HG03097 (cell line): ENCODE measurements at regions not wholly inside any gene's neighbourhood (a gene's known extent, or its start where the extent isn't known, plus 50 kb on each side); places are given as distances from the start of the nearest gene placed in this dataset.

Experiments used
- ATAC-seq: cut with Tn5 transposase; IDR thresholded peaks from one replicate; pipeline ENCODE4 v1.9.1; 2021; ENCODE audit not compliant: unreplicated experiment, low FRiP score

DNA sequence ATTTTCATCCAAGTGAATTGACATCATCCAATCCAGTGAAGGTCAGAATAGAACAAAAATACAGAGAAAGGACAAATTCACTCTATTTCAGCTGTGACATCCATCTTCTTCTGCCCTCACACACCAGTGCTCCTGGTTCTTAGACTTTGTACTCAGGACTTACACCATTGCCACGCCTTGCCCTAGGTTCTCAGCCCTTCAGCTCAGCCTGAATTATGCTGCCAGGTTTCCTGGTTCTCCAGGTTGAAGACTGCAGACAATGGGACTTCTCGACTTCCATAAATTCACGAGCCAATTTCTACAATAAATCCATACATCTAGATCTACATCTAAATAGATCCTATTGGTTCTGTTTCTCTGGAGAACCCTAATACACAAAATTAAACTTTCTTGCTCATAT is 181.2 kb upstream of the KCND2 start:
- no peak for ATAC-seq

DNA sequence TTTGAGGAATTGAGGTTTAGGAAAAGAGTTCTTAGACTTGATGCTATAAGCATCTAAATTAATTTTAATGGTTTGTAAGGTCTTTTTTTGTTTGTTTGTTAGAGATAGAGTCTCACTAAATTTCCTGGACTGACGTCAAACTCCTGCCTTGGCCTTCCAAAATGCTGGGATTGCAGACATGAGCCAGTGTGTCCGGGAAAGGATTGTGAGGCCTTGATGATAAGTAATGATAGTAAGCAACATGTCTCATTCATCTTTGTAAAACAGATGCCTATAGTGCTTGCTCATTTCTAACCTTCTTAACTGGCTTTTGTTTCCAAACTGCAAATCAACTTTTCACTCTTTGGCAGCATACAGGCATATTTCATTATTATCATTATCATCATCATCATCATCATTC is 176.0 kb upstream of the KCND2 start:
- no peak for ATAC-seq

DNA sequence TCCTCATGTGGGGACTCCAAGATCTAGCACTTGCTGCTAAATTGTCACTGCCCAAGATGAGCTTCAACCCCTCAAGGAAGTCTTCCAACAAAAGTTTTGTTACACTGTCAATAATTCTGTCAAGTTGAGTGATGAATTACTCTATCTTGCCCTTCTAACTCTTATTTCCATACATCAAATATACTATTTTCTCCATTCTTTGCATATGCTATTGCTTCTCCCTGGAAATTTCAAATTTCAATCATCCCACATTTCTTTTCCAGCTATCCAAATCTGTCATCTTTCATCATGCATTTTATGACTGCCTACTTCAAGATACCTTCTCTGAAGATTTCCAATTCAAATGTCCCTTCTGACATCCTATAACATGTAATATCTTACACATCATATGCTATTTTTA is 175.2 kb upstream of the KCND2 start:
- no peak for ATAC-seq

DNA sequence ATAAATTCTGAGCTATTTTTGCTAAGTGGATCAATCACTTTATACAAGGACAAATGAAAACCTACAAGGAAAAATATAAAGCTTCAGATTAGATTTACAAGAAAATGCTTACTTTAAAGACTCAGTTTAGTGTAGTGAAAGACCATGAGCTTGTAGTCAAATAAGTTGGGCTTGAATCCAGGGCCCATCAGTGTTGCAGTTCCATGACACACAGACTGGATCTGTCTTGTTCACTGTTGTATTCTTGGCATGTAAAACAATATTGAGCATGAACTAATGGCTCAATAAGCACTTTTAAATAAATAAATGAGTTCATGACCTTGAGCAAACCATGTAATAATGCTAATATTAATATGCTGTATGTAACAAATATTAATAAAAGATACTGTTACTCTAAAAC is 164.6 kb upstream of the KCND2 start:
- ATAC-seq = no peak

DNA sequence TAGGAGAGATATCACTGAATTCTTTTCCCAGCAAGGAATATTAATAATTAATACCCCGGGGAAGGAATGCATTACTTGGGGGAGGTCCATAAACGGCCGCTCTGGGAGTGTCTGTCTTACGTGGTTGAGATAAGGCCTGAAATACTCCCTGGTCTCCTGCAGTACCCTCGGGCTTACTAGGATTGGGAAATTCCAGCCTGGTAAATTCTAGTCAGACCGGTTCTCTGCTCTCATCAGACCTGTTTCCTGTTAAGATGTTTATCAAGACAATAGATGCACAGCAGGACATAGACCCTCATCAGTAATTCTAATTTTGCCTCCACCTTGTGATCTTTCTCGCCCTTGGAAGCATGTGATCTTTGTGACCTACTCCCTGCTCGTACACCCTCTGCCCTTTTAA is 162.8 kb upstream of the KCND2 start:
- ATAC-seq = no peak

DNA sequence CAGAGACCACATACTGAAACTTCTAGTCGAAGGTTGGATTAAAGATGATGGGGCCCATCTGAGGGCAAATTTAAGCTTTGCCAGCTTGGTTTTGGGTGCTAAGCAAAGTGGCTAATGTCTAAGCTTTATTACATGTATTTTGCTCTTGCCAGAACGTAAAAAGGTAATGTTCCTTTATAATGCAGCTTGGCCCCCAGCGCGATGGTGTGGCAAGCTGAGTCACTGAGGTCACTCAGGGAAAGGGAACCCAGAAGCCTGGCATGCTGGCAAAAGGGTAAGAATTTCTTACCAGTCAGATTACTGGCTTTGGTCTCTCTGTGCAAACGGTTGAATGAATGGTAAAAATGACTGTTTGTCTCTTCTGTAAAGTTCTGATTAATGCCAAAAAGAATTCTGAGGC is 158.3 kb upstream of the KCND2 start:
- ATAC-seq = no peak

DNA sequence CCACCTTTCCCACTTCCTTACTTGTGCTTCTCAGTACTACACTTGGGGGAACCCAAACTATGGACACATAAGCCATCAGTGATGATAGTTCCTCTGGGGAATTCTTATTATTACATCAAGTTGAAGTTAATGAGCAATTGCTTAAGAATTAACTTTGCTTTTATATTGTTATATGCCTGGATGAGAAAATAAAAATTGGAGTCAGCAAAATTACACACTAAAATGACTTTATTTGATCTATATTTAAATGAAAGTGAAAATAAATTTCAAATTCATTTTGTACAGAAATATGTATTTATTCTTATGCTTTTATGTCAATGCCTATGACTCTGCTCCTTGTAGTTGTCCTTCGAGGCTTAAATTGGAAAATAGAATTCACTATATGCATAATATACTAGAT is 149.4 kb upstream of the KCND2 start:
- no peak for ATAC-seq

DNA sequence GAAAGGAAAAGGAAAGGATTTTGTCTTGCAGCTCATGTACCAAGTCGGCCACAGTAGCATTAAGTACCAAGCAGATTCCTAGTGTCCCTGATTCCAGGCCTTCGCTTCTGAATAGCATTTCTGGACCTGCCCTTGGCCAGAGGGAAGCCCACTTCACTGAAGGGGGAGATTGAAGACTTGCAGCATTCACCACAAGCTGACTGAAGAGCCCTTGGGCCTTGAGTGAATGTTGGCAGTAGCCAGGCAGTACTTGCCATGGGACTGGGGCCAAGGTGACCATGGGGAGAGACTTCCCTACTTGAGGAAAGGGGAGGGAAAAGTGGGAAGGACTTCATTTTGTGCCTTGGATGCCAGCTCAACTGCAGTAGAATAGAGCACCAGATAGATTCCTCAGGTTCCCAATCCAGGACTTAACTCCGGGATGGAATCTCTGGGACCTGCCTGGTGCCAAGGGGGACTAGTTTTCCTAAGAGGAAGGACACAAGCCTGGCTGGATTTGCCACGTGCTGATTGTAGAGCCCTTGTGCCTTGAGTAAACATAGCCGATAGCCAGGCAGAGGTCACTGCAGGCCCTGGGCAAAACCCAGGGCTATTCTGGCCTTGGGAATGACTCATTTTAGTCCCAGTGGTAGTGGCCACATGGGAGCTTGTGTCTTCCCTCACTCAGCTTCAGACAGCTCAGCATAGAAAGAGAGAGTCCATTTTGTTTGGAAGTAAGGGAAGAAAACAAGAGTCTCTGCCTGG is 141.7 kb upstream of the KCND2 start:
- no peak for ATAC-seq

DNA sequence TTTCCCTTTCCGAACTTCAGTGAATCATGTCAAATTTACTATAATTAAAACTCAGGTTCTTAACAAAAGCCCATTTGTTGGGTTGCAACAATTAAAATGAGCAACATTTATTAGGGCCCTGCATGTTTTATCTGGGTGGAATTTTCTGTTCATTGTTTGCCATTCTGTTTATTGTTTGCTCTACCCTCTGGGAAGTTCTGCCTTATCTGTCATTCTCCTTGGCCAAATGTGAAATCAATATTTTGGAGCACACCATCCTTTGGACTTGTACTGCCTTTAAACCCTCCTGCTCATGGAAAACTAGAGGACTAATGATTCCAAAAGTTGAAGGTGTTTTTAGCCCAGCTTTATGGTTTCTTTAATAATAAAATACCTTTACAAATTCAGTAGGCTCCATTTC is 134.5 kb upstream of the KCND2 start:
- no peak for ATAC-seq

DNA sequence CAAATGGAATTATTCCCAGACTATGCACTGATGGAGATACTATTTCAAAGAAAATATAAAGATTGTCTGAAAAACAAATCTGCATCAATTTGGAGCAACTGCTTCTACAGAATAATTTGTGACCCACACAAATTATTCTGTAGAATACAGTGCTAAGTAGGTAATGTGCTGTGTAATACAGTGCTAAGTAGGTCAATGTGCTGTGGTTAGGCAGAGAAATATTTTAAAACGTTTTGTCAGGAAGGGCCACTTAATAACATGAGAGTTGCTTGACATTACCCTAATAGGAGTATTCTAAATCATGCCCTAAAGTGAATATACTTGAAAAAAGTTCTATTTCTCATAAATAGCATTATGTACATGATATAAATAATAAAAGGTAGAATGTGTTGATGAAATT is 116.5 kb upstream of the KCND2 start:
- ATAC-seq = no peak

DNA sequence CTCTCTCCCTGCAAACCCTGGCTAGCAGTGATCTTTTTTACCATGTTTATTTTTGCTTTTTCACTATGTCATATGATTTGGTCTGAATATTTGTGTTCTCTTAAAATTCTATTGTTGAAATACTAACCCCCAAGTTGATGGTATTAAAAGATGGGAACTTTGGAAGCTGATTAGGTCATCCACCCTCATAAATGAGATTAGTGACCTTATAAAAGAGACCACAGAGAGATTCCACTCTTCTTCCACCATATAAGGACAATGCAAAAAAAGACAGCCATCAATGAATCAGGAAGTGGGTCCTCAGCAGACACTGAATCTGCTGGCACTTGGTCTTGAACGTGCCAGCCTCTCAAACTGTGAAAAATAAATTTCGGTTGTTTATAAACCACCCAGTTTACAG is 112.8 kb upstream of the KCND2 start:
- ATAC-seq = no peak

DNA sequence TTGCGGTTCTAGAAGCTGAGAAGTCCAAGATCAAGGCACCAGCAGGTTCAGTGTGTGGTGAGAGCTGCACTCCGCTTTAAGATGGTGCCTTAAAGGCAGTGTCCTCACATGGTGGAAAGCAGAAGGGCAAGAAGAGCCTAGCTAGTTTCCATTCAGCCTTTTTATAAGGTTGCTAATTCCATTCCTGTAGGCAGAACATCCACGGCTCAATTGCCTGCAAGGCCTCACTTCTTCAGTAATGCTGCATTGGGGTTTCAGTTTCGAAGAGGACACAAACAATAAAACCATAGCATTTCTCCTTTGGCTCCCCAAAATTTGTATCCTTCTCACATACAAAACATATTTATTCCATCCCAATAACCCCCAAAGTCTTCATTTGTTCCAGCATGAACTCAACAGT is 109.5 kb upstream of the KCND2 start:
- ATAC-seq = no peak

DNA sequence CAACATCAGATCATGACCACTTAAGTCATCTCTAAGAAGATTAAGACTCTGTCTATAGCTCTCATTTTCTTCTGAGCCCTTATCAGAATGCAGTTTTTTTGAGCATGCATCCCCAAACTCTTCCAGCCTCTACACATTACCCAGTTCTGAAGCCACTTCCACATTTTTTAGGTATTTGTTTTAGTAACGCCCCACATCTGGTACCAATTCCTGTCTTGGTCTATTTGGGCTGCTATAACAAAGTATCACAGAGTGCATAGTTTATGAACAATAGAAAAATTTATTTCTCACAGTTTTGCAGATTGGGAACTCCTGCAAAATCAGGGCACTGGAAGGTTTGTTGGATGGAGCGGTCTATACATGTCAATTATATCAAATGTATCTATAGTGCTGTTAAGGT is 107.7 kb upstream of the KCND2 start:
- no peak for ATAC-seq

DNA sequence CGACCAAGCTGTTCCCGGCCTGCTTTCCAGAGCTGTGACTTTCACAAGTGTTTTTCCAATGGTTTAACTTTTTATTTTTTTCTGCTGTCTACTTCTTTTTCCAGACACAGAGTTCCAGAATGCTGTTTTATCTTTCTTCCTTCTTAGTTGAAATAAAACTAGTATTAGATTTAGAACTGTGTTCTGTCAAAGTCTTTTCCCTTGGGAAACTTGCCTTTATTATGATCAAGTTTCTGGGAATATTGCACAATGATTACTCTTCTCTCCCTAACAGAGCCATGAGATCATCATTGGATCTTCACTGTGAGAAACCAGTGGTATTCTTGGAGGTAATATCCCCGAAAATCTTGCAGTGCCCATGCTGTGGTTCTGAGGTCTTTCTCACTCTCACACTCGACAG is 104.9 kb upstream of the KCND2 start:
- ATAC-seq = no peak

DNA sequence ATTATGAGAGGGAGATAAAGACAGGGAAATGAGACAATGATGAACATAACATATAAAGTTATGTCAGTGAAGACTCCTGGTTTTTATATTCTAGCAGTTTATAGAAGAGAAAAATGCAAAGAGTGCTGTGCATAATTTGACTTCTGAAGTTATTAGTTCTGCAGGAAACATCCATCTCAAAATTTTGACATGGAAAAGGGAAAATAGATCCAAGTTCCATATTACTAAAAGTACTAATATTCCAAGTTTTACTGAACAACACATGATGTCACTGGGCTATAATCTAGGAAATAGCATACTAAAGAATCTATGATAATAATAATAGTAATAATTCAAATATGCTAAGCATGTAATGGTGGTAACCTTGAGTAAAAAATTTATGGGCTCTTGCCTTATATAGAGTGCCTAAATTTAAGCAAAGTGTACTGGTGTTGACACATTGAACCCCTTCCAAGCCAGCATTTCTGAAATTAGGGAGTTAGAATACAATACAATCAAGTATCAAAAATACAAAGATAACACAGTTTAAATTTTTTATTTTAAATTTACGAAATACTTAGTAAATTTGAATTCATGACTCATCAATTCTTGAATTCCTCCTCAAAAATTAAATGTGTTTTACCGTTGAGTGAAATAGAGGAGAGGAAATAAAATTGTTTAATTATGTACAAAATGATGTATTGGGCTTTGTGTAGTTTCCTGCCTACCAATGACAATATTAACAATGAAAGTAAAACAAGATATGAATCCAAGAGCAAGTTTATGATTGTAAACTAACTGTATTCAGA is 102.8 kb upstream of the KCND2 start:
- no peak for ATAC-seq

DNA sequence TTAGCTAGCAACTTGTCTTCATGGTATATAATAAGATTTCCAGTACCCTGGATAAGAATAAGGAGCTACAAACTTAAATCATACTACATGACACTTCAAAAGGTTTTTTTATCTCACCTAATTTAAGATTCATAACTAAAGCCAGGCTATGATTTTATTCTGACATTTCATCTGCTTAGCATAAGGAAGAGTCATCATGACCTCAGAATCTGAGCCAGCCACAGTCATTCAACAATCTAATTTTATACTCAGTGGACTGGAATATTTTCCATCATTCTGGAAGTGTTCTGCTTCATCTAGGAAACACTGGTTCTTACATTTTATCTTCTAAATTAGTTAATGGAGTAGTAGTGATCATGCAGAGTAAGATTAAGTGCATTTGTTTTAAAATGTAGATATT is 102.1 kb upstream of the KCND2 start:
- ATAC-seq = no peak

DNA sequence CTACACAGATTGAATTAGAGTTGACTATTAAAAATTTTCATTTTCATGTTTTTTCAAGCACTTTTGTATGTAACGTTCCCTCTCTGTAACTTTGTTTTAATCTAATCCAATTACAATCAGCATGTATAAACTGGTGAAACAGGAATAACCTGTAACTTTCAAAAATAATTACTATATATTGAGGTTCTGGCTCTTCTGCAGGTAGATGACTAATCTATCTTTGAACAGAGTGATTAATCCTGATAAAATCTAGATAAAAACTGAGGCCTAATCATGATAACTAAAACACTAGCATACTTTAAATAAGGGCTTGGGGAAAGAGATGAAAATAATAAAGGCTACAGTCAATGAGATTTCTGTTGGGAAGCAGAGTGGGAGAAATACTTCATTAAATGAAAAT is 101.6 kb upstream of the KCND2 start:
- no peak for ATAC-seq

DNA sequence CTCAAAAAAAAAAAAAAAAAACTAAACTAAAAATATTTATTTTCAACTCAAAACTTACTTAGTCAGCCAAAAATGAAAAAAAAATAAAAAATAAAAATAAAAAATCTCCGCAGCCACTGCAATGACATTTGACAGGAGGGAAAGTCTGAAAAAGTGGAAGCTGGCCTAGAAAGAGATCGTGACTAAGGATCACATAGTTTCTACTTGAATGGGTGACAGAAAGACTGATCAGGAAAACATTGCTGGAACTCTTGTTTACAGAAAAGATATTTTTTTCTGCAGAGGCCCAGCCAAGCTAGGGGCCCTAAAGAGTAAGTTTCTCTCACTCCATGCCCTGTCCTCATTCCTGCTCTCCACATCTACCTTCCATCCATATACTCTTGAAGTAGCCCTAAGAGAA is 92.8 kb upstream of the KCND2 start:
- ATAC-seq = no peak

DNA sequence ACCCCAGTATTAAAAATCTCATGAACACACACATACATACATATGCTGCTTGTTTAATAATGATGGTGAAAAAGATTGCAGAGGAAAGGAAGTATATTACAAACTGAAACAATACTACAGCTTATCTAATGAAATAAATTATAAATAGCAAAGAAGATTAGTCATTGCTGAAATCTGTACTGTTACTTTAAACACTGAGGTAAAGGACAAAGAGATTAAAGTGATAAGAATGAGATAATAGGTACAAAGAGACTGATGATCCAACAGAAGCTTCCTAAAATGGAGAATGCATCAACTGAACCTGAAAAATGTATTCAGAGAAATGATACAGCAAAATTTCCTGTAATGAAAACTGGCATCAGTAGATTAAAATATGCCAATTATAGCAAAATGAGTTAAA is 91.5 kb upstream of the KCND2 start:
- ATAC-seq = no peak

DNA sequence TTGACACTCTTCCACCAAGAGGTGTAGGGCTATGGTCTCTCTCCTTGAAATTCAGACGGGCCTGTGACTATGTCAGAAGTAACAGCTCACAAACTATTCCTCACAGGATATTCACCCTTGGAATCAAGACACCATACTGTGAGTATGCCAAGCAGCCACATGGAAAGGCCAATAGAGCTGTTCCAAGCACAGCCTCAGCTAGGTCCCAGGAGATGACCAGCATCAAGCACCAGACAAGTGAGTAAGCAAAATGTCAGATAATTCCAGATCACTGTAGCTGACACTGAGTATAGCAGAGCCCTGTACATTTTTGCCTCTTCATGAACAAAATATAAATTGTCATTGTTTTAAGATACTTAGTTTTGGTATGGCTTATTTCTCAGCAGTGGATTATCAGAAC is 88.1 kb upstream of the KCND2 start:
- no peak for ATAC-seq

DNA sequence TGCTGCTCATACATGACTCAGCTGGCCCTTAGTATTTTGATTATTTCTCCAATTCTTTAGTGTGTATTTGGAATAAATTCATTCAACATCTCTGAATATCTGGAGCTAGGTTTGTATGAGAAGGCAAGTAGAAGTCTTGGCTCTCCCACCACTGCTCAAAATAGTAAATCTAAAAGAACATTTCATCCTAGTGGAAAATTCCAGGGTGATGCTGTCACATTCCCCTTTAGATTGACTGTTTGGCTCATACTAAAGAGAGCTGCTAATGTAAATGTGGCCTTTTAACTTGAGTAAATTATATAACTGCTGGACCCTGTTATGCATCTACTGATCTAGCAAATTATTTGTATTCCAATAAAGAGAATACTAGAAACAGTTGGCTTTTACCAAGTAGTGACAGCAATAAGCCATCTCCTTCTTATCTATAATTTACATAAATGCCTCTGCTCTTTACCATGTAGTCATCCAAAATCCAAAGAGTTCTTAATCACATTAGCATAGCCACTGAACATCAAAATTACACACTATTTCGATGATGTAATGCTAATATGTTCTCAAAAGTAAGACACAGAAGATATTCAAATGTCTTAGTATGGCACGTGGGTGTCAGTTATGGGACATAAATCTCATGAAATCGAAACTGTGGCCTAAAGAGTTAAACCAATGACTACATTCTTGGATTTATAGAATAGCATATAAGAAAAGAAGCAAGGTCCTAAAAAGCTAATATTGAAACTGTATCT is 86.9 kb upstream of the KCND2 start:
- no peak for ATAC-seq

DNA sequence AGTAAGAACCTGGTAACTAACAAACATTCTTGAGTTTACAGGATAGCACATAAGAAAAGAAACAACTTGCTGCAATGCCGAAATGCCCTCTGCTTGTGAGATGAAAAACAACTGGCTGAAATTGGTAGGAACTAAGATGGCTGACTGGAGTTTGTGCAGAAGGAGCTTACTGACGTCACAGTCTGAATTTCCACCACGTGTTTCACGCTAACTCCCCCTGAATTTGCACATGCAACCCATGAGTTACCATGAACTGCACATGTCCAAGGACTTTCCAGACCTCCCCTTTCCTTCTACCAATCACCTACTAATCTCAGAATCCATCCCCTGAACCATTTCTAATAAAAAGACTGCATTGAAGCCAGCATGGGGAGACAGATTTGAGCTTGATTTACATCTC is 86.3 kb upstream of the KCND2 start:
- no peak for ATAC-seq
